H1 (cell line): ENCODE measurements at regions not wholly inside any gene's neighbourhood (a gene's known extent, or its start where the extent isn't known, plus 50 kb on each side); places are given as distances from the start of the nearest gene placed in this dataset.

ENCODE experiments used
- CTCF ChIA-PET: fragments of 300-600 bp; sonication (Branson Sonifier 250); formaldehyde crosslinking; loops from one replicate; lab custom pipeline; 2021; ENCODE audit not compliant: partially characterized antibody; lab: Charles Lee
- POLR2A ChIA-PET: fragments of 300-600 bp; sonication (Branson Sonifier 250); formaldehyde crosslinking; loops from one replicate; lab custom pipeline; 2021; ENCODE audit warnings: inconsistent platforms; ENCODE audit not compliant: partially characterized antibody; lab: Charles Lee
- DNase-seq, 2 experiments: peaks; one replicate each; pipeline versions ENCODE4 v3.0.0 to v3.0.0-alpha.2; 2010 to 2022; ENCODE audit warnings: low spot score in 2 of 2, low read depth in 1 of 2, mixed read lengths in 1 of 2
- FAIRE-seq: peaks from 2 replicates; lab custom pipeline; 2011; peaks lifted over from hg19 to GRCh38; lab: Jason Lieb, UNC
- H2AFZ ChIP-seq: 2 replicates; pipeline ENCODE4 v1.8.1; 2012; ENCODE audit warnings: low read length, inconsistent platforms
- H2AK5ac ChIP-seq: 2 replicates; pipeline ENCODE4 v1.6.1; 2013; ENCODE audit warnings: low read depth, low read length
- H2BK120ac ChIP-seq: replicated peaks from 2 replicates; pipeline ENCODE3; 2013; ENCODE audit warnings: low read depth, low read length, inconsistent platforms
- H2BK12ac ChIP-seq: 2 replicates; pipeline ENCODE4 v1.6.1; 2013; ENCODE audit warnings: low read depth, low read length
- H2BK15ac ChIP-seq: 2 replicates; pipeline ENCODE4 v1.6.1; 2013; ENCODE audit warnings: low read length
- H2BK20ac ChIP-seq: 2 replicates; pipeline ENCODE4 v1.6.1; 2013; ENCODE audit warnings: low read length
- H2BK5ac ChIP-seq: 2 replicates; pipeline ENCODE4 v1.6.1; 2013; ENCODE audit warnings: low read depth, low read length
- H3K14ac ChIP-seq: 2 replicates; pipeline ENCODE4 v1.6.1; 2013; ENCODE audit warnings: inconsistent platforms; ENCODE audit not compliant: insufficient read length
- H3K18ac ChIP-seq: 2 replicates; pipeline ENCODE4 v1.6.1; 2013; ENCODE audit warnings: low read length; ENCODE audit errors: extremely low read depth
- H3K23ac ChIP-seq: 2 replicates; pipeline ENCODE4 v1.6.1; 2013; ENCODE audit warnings: inconsistent platforms; ENCODE audit not compliant: insufficient read length
- H3K23me2 ChIP-seq: 2 replicates; pipeline ENCODE4 v1.6.1; 2013; ENCODE audit warnings: low read depth, low read length
- H3K27ac ChIP-seq: 2 replicates; pipeline ENCODE4 v1.6.1; 2011; ENCODE audit warnings: low read depth, low read length, inconsistent platforms
- H3K27me3 ChIP-seq, 4 experiments: replicated peaks in 1 of 4; 1 replicate in 1 of 4; 2 replicates in 3 of 4; pipeline versions ENCODE4 v1.6.1 to v1.8.1; 2011 to 2013; ENCODE audit warnings: low read length in 3 of 4, mild to moderate bottlenecking in 3 of 4, inconsistent platforms in 2 of 4, mixed read lengths in 2 of 4, moderate library complexity in 1 of 4; ENCODE audit not compliant: control insufficient read depth in 3 of 4, insufficient read depth in 3 of 4; ENCODE audit errors: extremely low read depth in 1 of 4
- H3K36me3 ChIP-seq, 4 experiments: 2 replicates each; pipeline versions ENCODE4 v1.6.1 to v1.8.1; 2011 to 2013; ENCODE audit warnings: mild to moderate bottlenecking in 4 of 4, low read length in 3 of 4, moderate library complexity in 2 of 4, control low read depth in 1 of 4, inconsistent platforms in 1 of 4; ENCODE audit not compliant: insufficient read depth in 4 of 4, control insufficient read depth in 2 of 4
- H3K4ac ChIP-seq: replicated peaks from 2 replicates; pipeline ENCODE3; 2013; ENCODE audit warnings: low read length, low read depth, mixed read lengths, inconsistent platforms; ENCODE audit not compliant: insufficient read length
- H3K4me1 ChIP-seq, 4 experiments: replicated peaks in 1 of 4; 1 replicate in 1 of 4; 2 replicates in 3 of 4; pipeline versions ENCODE4 v1.6.1 to v1.8.1; 2011 to 2013; ENCODE audit warnings: low read length in 3 of 4, inconsistent platforms in 2 of 4, mixed read lengths in 1 of 4; ENCODE audit not compliant: insufficient read depth in 4 of 4, control insufficient read depth in 3 of 4
- H3K4me2 ChIP-seq, 2 experiments: 2 replicates each; pipeline versions ENCODE4 v1.6.1 to v1.8.1; 2011 to 2013; ENCODE audit warnings: low read depth in 2 of 2, low read length in 2 of 2, control low read depth in 1 of 2, inconsistent platforms in 1 of 2, mild to moderate bottlenecking in 1 of 2; ENCODE audit not compliant: insufficient read depth in 1 of 2
- H3K4me3 ChIP-seq, 4 experiments: fragments of 200-600, 300-600 bp in 1 of 4; sonication (generic), shearing (Covaris generic), sonication (Bioruptor Twin) in 1 of 4; 2 replicates each; pipeline versions ENCODE4 v1.5.1 to v1.8.1; 2011 to 2016; ENCODE audit warnings: low read length in 4 of 4, low read depth in 3 of 4, control low read depth in 2 of 4, inconsistent platforms in 2 of 4, mild to moderate bottlenecking in 2 of 4, mixed read lengths in 1 of 4, moderate library complexity in 1 of 4; ENCODE audit not compliant: insufficient read depth in 2 of 4; ENCODE audit errors: extremely low read depth in 1 of 4
- H3K56ac ChIP-seq: replicated peaks from 2 replicates; pipeline ENCODE3; 2013; ENCODE audit warnings: low read depth, mild to moderate bottlenecking, mixed read lengths, low read length, inconsistent platforms; ENCODE audit not compliant: insufficient read length
- H3K79me1 ChIP-seq: 2 replicates; pipeline ENCODE4 v1.6.1; 2013; ENCODE audit warnings: low read depth, low read length, control low read depth
- H3K79me2 ChIP-seq, 2 experiments: 2 replicates each; pipeline versions ENCODE4 v1.6.1 to v1.8.1; 2012 to 2013; ENCODE audit warnings: low read length in 2 of 2, mild to moderate bottlenecking in 2 of 2, inconsistent platforms in 1 of 2; ENCODE audit not compliant: insufficient read depth in 2 of 2, control insufficient read depth in 1 of 2
- H3K9ac ChIP-seq, 4 experiments: replicated peaks in 1 of 4; 1 replicate in 1 of 4; 2 replicates in 3 of 4; pipeline versions ENCODE4 v1.6.1 to v1.8.1; 2011 to 2013; ENCODE audit warnings: low read depth in 3 of 4, low read length in 3 of 4, control low read depth in 2 of 4, mild to moderate bottlenecking in 2 of 4, moderate library complexity in 2 of 4, inconsistent platforms in 1 of 4; ENCODE audit errors: extremely low read depth in 1 of 4
- H3K9me3 ChIP-seq, 2 experiments: 2 replicates each; pipeline versions ENCODE4 v1.6.1 to v1.8.1; 2012 to 2013; ENCODE audit warnings: mild to moderate bottlenecking in 2 of 2, moderate library complexity in 2 of 2, control low read depth in 1 of 2, inconsistent platforms in 1 of 2, low read depth in 1 of 2, low read length in 1 of 2, mixed read lengths in 1 of 2; ENCODE audit not compliant: insufficient read depth in 2 of 2
- H4K20me1 ChIP-seq, 2 experiments: replicated peaks in 1 of 2; 2 replicates each; pipeline versions ENCODE3 to v1.8.1; 2011 to 2013; ENCODE audit warnings: inconsistent platforms in 2 of 2, low read length in 2 of 2, mild to moderate bottlenecking in 1 of 2; ENCODE audit not compliant: insufficient read depth in 2 of 2, control insufficient read depth in 1 of 2
- H4K5ac ChIP-seq: 2 replicates; pipeline ENCODE4 v1.6.1; 2013; ENCODE audit warnings: low read length, low read depth, mixed read lengths, inconsistent platforms; ENCODE audit not compliant: insufficient read length
- H4K8ac ChIP-seq: 2 replicates; pipeline ENCODE4 v1.8.0; 2013; ENCODE audit warnings: mild to moderate bottlenecking, moderate library complexity, low read length, inconsistent platforms; ENCODE audit not compliant: insufficient read depth; ENCODE audit errors: extremely low read depth
- H4K91ac ChIP-seq: replicated peaks from 2 replicates; pipeline ENCODE3; 2013; ENCODE audit warnings: low read length, mixed read lengths, inconsistent platforms; ENCODE audit not compliant: insufficient read length
- BRCA1 ChIP-seq: IDR thresholded peaks from 2 replicates; pipeline ENCODE4 v1.6.1; 2012; ENCODE audit warnings: low read depth, low read length, improper control_type of control experiment
- KDM4A ChIP-seq: IDR thresholded peaks from one replicate; pipeline ENCODE4 v1.7.1; 2012; ENCODE audit warnings: low read depth, mild to moderate bottlenecking, moderate library complexity, low read length, inconsistent platforms; ENCODE audit not compliant: severe bottlenecking
- RXRA ChIP-seq: IDR thresholded peaks from 2 replicates; pipeline ENCODE4 v1.6.1; 2011; ENCODE audit warnings: low read depth, mild to moderate bottlenecking, low read length, moderate library complexity; ENCODE audit not compliant: insufficient read depth
- SP2 ChIP-seq: IDR thresholded peaks from 2 replicates; pipeline ENCODE4 v1.6.1; 2012; ENCODE audit warnings: mild to moderate bottlenecking, low read length, inconsistent platforms
- SRF ChIP-seq: IDR thresholded peaks from 2 replicates; pipeline ENCODE4 v1.6.1; 2011; ENCODE audit warnings: mild to moderate bottlenecking, low read depth, low read length, moderate library complexity
- WGBS, 2 experiments: shearing (Covaris generic) in 1 of 2; methylation state at CpG; one replicate each; pipeline versions ENCODE4 v1.1.6 to v1.1.7; 2013 to 2015; ENCODE audit warnings: low lambda C conversion rate in 2 of 2, mixed read lengths in 2 of 2, inconsistent platforms in 1 of 2, low coverage in 1 of 2, missing lambda C conversion rate in 1 of 2; ENCODE audit not compliant: insufficient replicate concordance in 2 of 2, insufficient coverage in 1 of 2, insufficient read length in 1 of 2; ENCODE audit errors: extremely low coverage in 1 of 2, missing lambda C conversion rate in 1 of 2; 5-methylcytosine and 5-hydroxymethylcytosine counted together

GRCh38 chr17:52979921-52980320 lies 821.4 kb upstream of the CA10 start:
- Histone ChIP-seq H4K5ac (no peak overlapping the region), H3K4me3 (no peak overlapping the region), H3K23me2 (no peaks in the 10 kb centered on the region), H3K79me2 (no peaks in the 10 kb centered on the region), H3K9ac (no peak overlapping the region), H3K14ac (no peak overlapping the region), H2BK15ac (no peak overlapping the region), H3K79me1 (no peaks in the 10 kb centered on the region), H3K4me2 (no peak overlapping the region), H2BK20ac (no peak overlapping the region), H2BK12ac (no peak overlapping the region), H3K56ac (no peak overlapping the region), H3K18ac (no peak overlapping the region), H3K27ac (no peak overlapping the region), H4K91ac (no peak overlapping the region), H2BK5ac (no peak overlapping the region), H3K4me1 (no peaks in the 10 kb centered on the region), H2AK5ac (no peak overlapping the region), H4K8ac (no peak overlapping the region), H3K9me3 (no peaks in the 10 kb centered on the region), H2AFZ (no peak overlapping the region), H2BK120ac (no peak overlapping the region), H3K23ac (no peak overlapping the region), H4K20me1 (no peaks in the 10 kb centered on the region), H3K4ac (no peak overlapping the region), H3K27me3 (peaks cover 0 to 1% (median 0%) of the 10 kb centered on the region in 4 experiments; a peak in 1 of 7 replicates), H3K36me3 (no peaks in the 10 kb centered on the region; a peak in 1 of 8 replicates)
- POLR2A ChIA-PET = interaction anchor here (0.6 kb wide), 1 partner anchor 945 kb away, joined by 3 read pairs; no protein-coding TSS in a partner anchor
- WGBS, 2 experiments = 80% methylated on average over 1 of the region's 1 CpG; no CpG with 5 or more reads in 1 of the 2 experiments
- CTCF ChIA-PET = interaction anchor here (0.8 kb wide), 1 partner anchor 9 kb away, joined by 3 read pairs; no protein-coding TSS in a partner anchor
- DNase-seq (no peak), FAIRE-seq (no peak)
- TF ChIP-seq SRF (no peak), BRCA1 (no peak), SP2 (no peak), RXRA (no peak), KDM4A (no peak)
